ENCODE measurements at regions not wholly inside any gene's neighbourhood (a gene's known extent, or its start where the extent isn't known, plus 50 kb on each side); places are given as distances from the start of the nearest gene placed in this dataset.

- TF ChIP-seq CHD7 (IDR thresholded peaks at IDR 0.05; ENCODE audit: insufficient replicate concordance, low read length) (no peak), EZH2 (IDR thresholded peaks at IDR 0.05; ENCODE audit: low read depth, low read length, severe bottlenecking) (peak; percentile 59), SUZ12 (IDR thresholded peaks at IDR 0.05; ENCODE audit: low read length) (peak; percentile 76), TAF7 (optimal IDR thresholded peaks at IDR 0.05; ENCODE audit: borderline replicate concordance, low read depth, low read length) (no peak), HDAC2 (IDR thresholded peaks at IDR 0.05; ENCODE audit: borderline replicate concordance in 1 of 2, low read depth in 2 of 2, low read length in 2 of 2) (no peak), RXRA (IDR thresholded peaks at IDR 0.05; ENCODE audit: insufficient read depth, low read depth, low read length) (no peak), POU5F1 (IDR thresholded peaks at IDR 0.05; ENCODE audit: low read depth, low read length) (no peak), MAX (IDR thresholded peaks at IDR 0.05) (peak; percentile 52; the same call in 1 of the 2 replicates), CREB1 (IDR thresholded peaks at IDR 0.05) (0 out of 2 replicates have a peak, but pooled peaks have one; percentile 6), SP4 (IDR thresholded peaks at IDR 0.05; ENCODE audit: low read length) (no peak)
Observed at GRCh38 chr2:120441744-120442471, 96.0 kb downstream of the INHBB start (continued).
